ENCODE measurements at regions not wholly inside any gene's neighbourhood (a gene's known extent, or its start where the extent isn't known, plus 50 kb on each side); places are given as distances from the start of the nearest gene placed in this dataset.

- DNase-seq (ENCODE audit: low read depth, low spot score): no peak
Observed at GRCh38 chr9:17969232-17969631, 390.4 kb downstream of the SH3GL2 start.

GRCh38 chr9:17970277-17970676 lies 391.4 kb downstream of the SH3GL2 start:
- no peak for DNase-seq (ENCODE audit: low read depth, low spot score)

- no peak for DNase-seq (ENCODE audit: low read depth, low spot score)
Observed at GRCh38 chr9:17978773-17979172, 399.9 kb downstream of the SH3GL2 start.

- DNase-seq (ENCODE audit: low read depth, low spot score): no peak
Observed at GRCh38 chr9:17986595-17986994, 407.7 kb downstream of the SH3GL2 start.

- DNase-seq (ENCODE audit: low read depth, low spot score): no peak
Observed at GRCh38 chr9:17987189-17987588, 408.3 kb downstream of the SH3GL2 start.

- DNase-seq (ENCODE audit: low read depth, low spot score): no peak
Observed at GRCh38 chr9:17988489-17988888, 409.6 kb downstream of the SH3GL2 start.

GRCh38 chr9:17990602-17991001 lies 411.7 kb downstream of the SH3GL2 start:
- DNase-seq (ENCODE audit: low read depth, low spot score): no peak

- DNase-seq (ENCODE audit: low read depth, low spot score): no peak
Observed at GRCh38 chr9:17993024-17993423, 414.2 kb downstream of the SH3GL2 start.

- DNase-seq (ENCODE audit: low read depth, low spot score): no peak
Observed at GRCh38 chr9:17994695-17995425, 416.0 kb downstream of the SH3GL2 start.

GRCh38 chr9:17996728-17997127 lies 417.9 kb downstream of the SH3GL2 start:
- no peak for DNase-seq (ENCODE audit: low read depth, low spot score)

GRCh38 chr9:18002718-18003438 lies 424.0 kb downstream of the SH3GL2 start:
- no peak for DNase-seq (ENCODE audit: low read depth, low spot score)

GRCh38 chr9:18006591-18006990 lies 427.7 kb downstream of the SH3GL2 start:
- DNase-seq (ENCODE audit: low read depth, low spot score): no peak

GRCh38 chr9:18007621-18008020 lies 428.8 kb downstream of the SH3GL2 start:
- DNase-seq (ENCODE audit: low read depth, low spot score): no peak

- DNase-seq (ENCODE audit: low read depth, low spot score): no peak
Observed at GRCh38 chr9:18009902-18010301, 431.0 kb downstream of the SH3GL2 start.

- DNase-seq (ENCODE audit: low read depth, low spot score): no peak
Observed at GRCh38 chr9:18010492-18010891, 431.6 kb downstream of the SH3GL2 start.

GRCh38 chr9:18012170-18012569 lies 433.3 kb downstream of the SH3GL2 start:
- no peak for DNase-seq (ENCODE audit: low read depth, low spot score)

- no peak for DNase-seq (ENCODE audit: low read depth, low spot score)
Observed at GRCh38 chr9:18014556-18014955, 435.7 kb downstream of the SH3GL2 start.

GRCh38 chr9:18015116-18015515 lies 436.2 kb downstream of the SH3GL2 start:
- DNase-seq (ENCODE audit: low read depth, low spot score): no peak

- no peak for DNase-seq (ENCODE audit: low read depth, low spot score)
Observed at GRCh38 chr9:18017136-18017535, 438.3 kb downstream of the SH3GL2 start.

GRCh38 chr9:18018221-18018620 lies 439.4 kb downstream of the SH3GL2 start:
- no peak for DNase-seq (ENCODE audit: low read depth, low spot score)

GRCh38 chr9:18018661-18019060 lies 439.8 kb downstream of the SH3GL2 start:
- DNase-seq (ENCODE audit: low read depth, low spot score): no peak

- DNase-seq (ENCODE audit: low read depth, low spot score): no peak
Observed at GRCh38 chr9:18020121-18020745, 441.4 kb downstream of the SH3GL2 start.

GRCh38 chr9:18022642-18023041 lies 443.8 kb downstream of the SH3GL2 start:
- no peak for DNase-seq (ENCODE audit: low read depth, low spot score)

Measured in ELF-1 (cell line).